PC-3 (cell line): ENCODE measurements at regions not wholly inside any gene's neighbourhood (a gene's known extent, or its start where the extent isn't known, plus 50 kb on each side); places are given as distances from the start of the nearest gene placed in this dataset.

Experiments
- CTCF ChIP-seq: fragments of 300-600 bp; sonication (generic); conservative IDR thresholded peaks from 2 replicates; pipeline ENCODE4 v1.5.1; 2017; ENCODE audit warnings: antibody characterized with exemption, low read depth, mild to moderate bottlenecking, low read length
- EZH2phosphoT487 ChIP-seq: fragments of 300-600 bp; sonication (generic); IDR thresholded peaks from 2 replicates; pipeline ENCODE4 v1.6.1; 2018; ENCODE audit warnings: mild to moderate bottlenecking, antibody characterized with exemption, low read length, borderline replicate concordance

GRCh38 chr14:37824939-37825712 is 229.7 kb downstream of the TTC6 start:
- TF ChIP-seq CTCF (no peak), EZH2phosphoT487 (no peak)
